ENCODE measurements at regions not wholly inside any gene's neighbourhood (a gene's known extent, or its start where the extent isn't known, plus 50 kb on each side); places are given as distances from the start of the nearest gene placed in this dataset.

- Histone ChIP-seq H3K27ac (ENCODE audit: low read depth, low read length) (no peak overlapping the region), H3K4me2 (ENCODE audit: low read length) (no peak overlapping the region), H4K20me1 (ENCODE audit: control insufficient read depth, insufficient read depth, low read depth, low read length) (no peaks in the 10 kb centered on the region)
Measured at GRCh38 chr2:128552806-128553551, 234.3 kb upstream of the HS6ST1 start.

GRCh38 chr2:128554151-128554769, 235.6 kb upstream of the HS6ST1 start:
- H3K27me3 ChIP-seq (ENCODE audit: control insufficient read depth, low read length) = no peaks in the 10 kb centered on the region
- H3K4me2 ChIP-seq (ENCODE audit: low read length) = no peak overlapping the region
- no peaks in the 10 kb centered on the region for H3K36me3 ChIP-seq (ENCODE audit: control insufficient read depth, low read length)
- no peak overlapping the region for H3K4me3 ChIP-seq (ENCODE audit: low read length)
- H3K9me3 ChIP-seq (ENCODE audit: control insufficient read depth, insufficient read depth, low read length) = no peaks in the 10 kb centered on the region
- no peaks in the 10 kb centered on the region for H4K20me1 ChIP-seq (ENCODE audit: control insufficient read depth, insufficient read depth, low read depth, low read length)
- no peaks in the 10 kb centered on the region for H3K79me2 ChIP-seq (ENCODE audit: control insufficient read depth, low read length)
- no peaks in the 10 kb centered on the region for H3K9me2 ChIP-seq (replicated peaks; ENCODE audit: control insufficient read depth, low read length)
- H3K27ac ChIP-seq (ENCODE audit: low read depth, low read length) = no peak overlapping the region
- TF ChIP-seq CTCF (IDR thresholded peaks at IDR 0.05; ENCODE audit: low read depth, low read length, poor library complexity, severe bottlenecking) = no peak
- no peak for TF ChIP-seq EZH2phosphoT487 (IDR thresholded peaks at IDR 0.05; ENCODE audit: borderline replicate concordance, low read length)
- H3K4me1 ChIP-seq (ENCODE audit: control insufficient read depth, low read length) = no peaks in the 10 kb centered on the region
- H3F3A ChIP-seq (ENCODE audit: control insufficient read depth, insufficient read depth) = no peaks in the 10 kb centered on the region

More at GRCh38 chr2:128552806-128553551, 234.3 kb upstream of the HS6ST1 start:
- Histone ChIP-seq H3F3A (ENCODE audit: control insufficient read depth, insufficient read depth) (no peaks in the 10 kb centered on the region), H3K79me2 (ENCODE audit: control insufficient read depth, low read length) (no peaks in the 10 kb centered on the region), H3K9me3 (ENCODE audit: control insufficient read depth, insufficient read depth, low read length) (no peaks in the 10 kb centered on the region), H3K4me1 (ENCODE audit: control insufficient read depth, low read length) (no peaks in the 10 kb centered on the region), H3K9me2 (replicated peaks; ENCODE audit: control insufficient read depth, low read length) (no peaks in the 10 kb centered on the region), H3K27me3 (ENCODE audit: control insufficient read depth, low read length) (no peaks in the 10 kb centered on the region), H3K36me3 (ENCODE audit: control insufficient read depth, low read length) (no peaks in the 10 kb centered on the region), H3K4me3 (ENCODE audit: low read length) (no peak overlapping the region)
- TF ChIP-seq EZH2phosphoT487 (IDR thresholded peaks at IDR 0.05; ENCODE audit: borderline replicate concordance, low read length) = no peak
- no peak for TF ChIP-seq CTCF (IDR thresholded peaks at IDR 0.05; ENCODE audit: low read depth, low read length, poor library complexity, severe bottlenecking)

DNA sequence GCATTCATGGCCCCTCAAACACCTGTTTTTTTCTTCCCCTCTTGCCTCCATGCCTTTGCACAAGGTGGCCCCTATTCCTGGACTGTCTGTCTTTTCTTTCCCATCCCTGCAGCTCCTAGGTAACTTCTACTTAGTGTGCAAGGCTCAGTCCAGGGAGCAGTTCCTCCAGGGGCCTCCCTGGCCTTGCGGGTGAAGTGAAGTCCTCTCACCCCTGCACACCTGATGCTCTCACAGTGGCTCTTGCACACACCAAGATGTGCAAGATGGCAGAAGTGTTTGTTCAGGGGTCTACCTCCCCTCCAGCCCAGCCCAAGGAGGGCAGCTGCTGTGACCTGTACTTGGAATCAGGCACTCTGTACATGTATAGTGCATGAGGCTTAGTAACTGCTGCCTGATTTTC, 236.8 kb upstream of the HS6ST1 start:
- no peaks in the 10 kb centered on the region for H3K79me2 ChIP-seq (ENCODE audit: control insufficient read depth, low read length)
- H3K4me3 ChIP-seq (ENCODE audit: low read length) = no peak overlapping the region
- no peaks in the 10 kb centered on the region for H3K27me3 ChIP-seq (ENCODE audit: control insufficient read depth, low read length)
- no peak overlapping the region for H3K27ac ChIP-seq (ENCODE audit: low read depth, low read length)
- no peaks in the 10 kb centered on the region for H3K9me2 ChIP-seq (replicated peaks; ENCODE audit: control insufficient read depth, low read length)
- no peaks in the 10 kb centered on the region for H3K9me3 ChIP-seq (ENCODE audit: control insufficient read depth, insufficient read depth, low read length)
- no peak for TF ChIP-seq CTCF (IDR thresholded peaks at IDR 0.05; ENCODE audit: low read depth, low read length, poor library complexity, severe bottlenecking)
- no peak for TF ChIP-seq EZH2phosphoT487 (IDR thresholded peaks at IDR 0.05; ENCODE audit: borderline replicate concordance, low read length)
- no peak overlapping the region for H3K4me2 ChIP-seq (ENCODE audit: low read length)
- H4K20me1 ChIP-seq (ENCODE audit: control insufficient read depth, insufficient read depth, low read depth, low read length) = no peaks in the 10 kb centered on the region
- no peaks in the 10 kb centered on the region for H3K4me1 ChIP-seq (ENCODE audit: control insufficient read depth, low read length)
- no peaks in the 10 kb centered on the region for H3F3A ChIP-seq (ENCODE audit: control insufficient read depth, insufficient read depth)
- H3K36me3 ChIP-seq (ENCODE audit: control insufficient read depth, low read length) = no peaks in the 10 kb centered on the region

Data from DOHH2 (cell line).